Erythroblast (primary cell): ENCODE measurements at regions not wholly inside any gene's neighbourhood (a gene's known extent, or its start where the extent isn't known, plus 50 kb on each side); places are given as distances from the start of the nearest gene placed in this dataset.

Experiments used
- GATA1 ChIP-seq: IDR thresholded peaks from 2 replicates; pipeline ENCODE4 v1.6.1; 2011; ENCODE audit warnings: low read depth, mild to moderate bottlenecking, control low read depth, low read length, moderate library complexity
- POLR2A ChIP-seq: IDR thresholded peaks from 2 replicates; pipeline ENCODE4 v1.6.1; 2011; ENCODE audit warnings: mild to moderate bottlenecking, low read length

GRCh38 chr4:187618701-187619281, 376.8 kb upstream of the ZFP42 start:
- TF ChIP-seq POLR2A (no peak), GATA1 (no peak)
